NCI-H2196 (cell line): ENCODE measurements at regions not wholly inside any gene's neighbourhood (a gene's known extent, or its start where the extent isn't known, plus 50 kb on each side); places are given as distances from the start of the nearest gene placed in this dataset.
A peak's percentile ranks its signal among the peaks of the same experiment; 100 is the strongest.

Source experiments
- DNase-seq: peaks from one replicate; lab custom pipeline; 2025; ENCODE audit not compliant: unreplicated experiment; lab: John Stamatoyannopoulos, UW

GRCh38 chr21:38556390-38556789 is 58.1 kb upstream of the ERG start:
- DNase-seq = no peak

DNA sequence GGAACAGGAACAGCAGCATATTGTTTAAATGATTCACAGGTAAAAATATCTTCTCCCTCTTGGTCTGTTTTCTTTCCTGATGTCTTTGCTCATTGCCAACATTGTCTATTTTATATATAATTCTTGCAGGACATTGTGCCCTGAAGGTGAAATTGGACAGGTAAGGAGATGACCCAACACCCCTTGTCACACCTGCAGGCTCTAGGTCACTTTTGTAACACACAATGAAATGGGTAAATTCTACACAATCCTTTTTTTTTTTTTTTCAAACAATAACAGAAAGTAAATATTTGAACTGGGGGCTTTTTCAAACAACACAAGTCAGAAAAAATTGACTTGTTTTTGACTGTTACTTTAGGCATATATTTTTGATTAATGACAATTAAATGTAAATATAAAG is 62.9 kb upstream of the ERG start:
- no peak for DNase-seq

DNA sequence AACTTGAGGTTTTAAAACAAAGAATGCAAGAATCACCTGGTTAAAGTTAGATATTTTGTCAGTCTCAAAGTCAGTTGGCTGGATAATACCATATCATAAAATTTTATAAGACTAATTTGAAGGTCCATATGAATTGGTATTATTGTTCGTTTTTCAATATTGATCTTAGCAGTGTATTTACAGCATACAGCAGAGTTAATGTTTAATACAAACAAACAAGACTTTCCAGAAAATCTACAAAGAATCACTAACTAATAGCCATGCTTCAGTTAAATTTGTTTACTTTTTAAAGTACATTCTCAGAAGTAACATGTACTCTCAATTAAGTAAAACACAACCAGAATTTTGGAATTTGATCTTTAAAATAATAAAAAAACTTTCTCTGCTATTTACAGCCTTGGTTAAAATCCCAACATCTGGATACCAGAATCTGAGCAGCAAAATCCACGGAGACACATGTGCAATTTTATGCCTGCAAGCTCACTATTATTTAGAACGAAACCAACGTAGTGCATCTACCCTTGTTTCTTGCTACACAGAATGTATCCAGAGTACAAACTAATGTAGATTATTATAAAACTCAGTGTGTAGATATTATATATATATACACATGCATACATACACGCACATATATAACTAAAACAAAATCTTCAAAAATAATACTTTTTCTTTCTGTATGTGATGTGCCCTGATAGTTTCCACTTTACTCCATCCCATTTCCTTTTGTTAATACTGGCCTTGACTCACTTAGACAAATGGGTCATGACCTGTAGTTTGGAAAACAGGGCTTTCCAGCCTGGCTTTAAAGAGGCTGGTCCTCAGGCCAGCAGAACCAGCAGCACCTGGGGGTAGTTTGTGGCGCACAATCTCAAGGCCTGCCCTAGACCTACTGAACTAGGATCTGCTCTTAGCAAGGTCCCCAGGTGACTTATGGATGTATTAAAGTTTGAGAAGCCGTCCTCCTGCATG is 63.6 kb upstream of the ERG start:
- DNase-seq = no peak

GRCh38 chr21:38567335-38567969 is 69.2 kb upstream of the ERG start:
- no peak for DNase-seq

GRCh38 chr21:38567970-38568360 is 69.7 kb upstream of the ERG start:
- no peak for DNase-seq

- DNase-seq = no peak
These were observed 71.5 kb upstream of the ERG start for GRCh38 chr21:38569733-38570132.

DNA sequence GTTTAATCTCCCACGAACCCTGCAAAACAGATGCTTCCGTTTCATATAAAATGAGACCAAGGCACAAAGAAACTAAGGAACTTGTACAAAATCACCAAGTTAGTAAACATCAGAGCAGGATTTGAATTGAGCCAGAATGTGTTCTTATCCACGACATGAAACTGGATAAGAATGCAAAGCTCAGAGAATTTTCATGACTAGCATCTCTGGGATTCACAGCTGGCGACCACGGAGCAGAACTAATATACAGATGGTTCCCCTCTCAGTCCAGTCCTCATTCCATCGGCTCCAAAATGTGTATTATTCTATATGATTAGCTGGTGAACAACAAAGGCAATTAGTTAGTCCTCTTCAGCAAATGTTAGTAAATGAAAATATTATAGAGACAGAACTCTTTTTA is 72.3 kb upstream of the ERG start:
- no peak for DNase-seq

DNA sequence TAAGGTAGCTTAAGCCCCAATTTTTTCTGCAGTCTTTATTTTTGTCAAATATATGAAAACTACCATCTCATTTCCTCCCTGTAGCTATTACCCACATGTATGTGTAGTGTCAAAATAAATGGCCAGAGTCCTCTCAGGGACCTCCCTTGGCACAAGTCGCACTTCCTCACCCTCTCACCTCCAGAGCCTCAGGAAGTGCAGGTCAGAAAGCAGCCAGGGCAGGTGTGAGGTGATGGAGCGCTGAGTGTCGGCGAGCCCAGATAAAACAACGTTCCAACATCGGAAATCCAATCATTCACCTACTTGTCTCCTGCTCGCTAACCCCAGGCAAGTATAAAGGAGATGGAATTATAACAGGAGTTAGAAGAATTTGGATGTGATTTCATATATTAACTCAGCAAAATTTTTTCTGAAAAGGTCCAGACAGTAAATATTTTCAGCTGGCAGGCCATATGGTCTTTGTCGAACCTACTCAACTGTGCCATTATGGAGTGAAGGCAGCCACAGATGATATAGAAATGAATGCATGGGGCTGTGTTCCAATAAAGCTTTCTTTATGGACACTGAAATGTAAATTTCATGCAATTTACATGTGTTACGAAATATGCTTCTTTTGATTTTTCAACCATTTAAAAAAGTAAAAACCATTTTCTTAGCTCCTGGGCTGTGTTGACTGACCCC is 76.8 kb upstream of the ERG start:
- DNase-seq = no peak

- no peak for DNase-seq
These were observed 79.6 kb upstream of the ERG start for GRCh38 chr21:38577887-38578286.

- DNase-seq = no peak
These were observed 92.4 kb upstream of the ERG start for GRCh38 chr21:38590449-38591217.

GRCh38 chr21:38591218-38591537 is 92.9 kb upstream of the ERG start:
- DNase-seq = no peak

DNA sequence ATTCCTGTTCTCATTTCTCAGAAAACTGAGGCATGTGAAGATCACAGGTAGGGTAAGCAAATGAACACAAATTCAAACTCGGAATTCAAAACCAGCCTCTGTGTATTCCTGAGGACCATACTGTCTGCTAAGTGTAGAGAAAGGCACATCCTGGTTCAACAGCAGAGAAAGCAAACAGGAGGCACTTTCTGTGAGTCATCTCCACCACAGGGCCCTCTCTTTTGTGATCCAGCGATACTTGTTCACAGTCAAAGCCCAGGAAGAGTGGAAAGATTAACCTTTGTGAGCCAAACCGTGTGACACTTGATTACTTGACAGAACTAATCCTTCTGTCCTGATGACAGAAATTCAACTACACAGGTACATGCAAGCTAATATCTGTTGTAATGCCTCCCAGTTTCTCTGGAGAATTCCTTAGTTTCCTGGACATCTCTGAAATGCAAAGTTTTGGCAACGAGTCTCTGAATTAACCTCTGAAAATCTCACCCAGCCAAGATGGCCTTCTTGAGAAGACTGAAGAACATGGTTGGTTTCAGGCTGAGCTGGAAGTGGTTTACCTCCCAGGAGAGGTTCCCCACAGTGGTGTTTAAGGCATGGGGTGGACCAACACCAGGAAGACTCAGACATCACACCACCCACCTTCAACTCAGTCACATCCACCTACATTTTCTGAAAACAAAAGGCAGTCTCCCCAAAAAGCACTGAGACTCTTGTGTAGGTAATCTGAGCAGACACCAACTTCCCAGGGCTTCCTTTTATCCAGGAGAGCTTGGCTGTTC is 98.2 kb upstream of the ERG start:
- DNase-seq = peak; percentile 10

- DNase-seq = no peak
These were observed 99.1 kb upstream of the ERG start for GRCh38 chr21:38597421-38597820.

- DNase-seq = no peak
These were observed 100.1 kb upstream of the ERG start for GRCh38 chr21:38598413-38598812.

GRCh38 chr21:38599381-38599975 is 101.2 kb upstream of the ERG start:
- DNase-seq = no peak

- DNase-seq = no peak
These were observed 101.8 kb upstream of the ERG start for GRCh38 chr21:38600106-38600505.

GRCh38 chr21:38605236-38605635 is 107.0 kb upstream of the ERG start:
- no peak for DNase-seq

DNA sequence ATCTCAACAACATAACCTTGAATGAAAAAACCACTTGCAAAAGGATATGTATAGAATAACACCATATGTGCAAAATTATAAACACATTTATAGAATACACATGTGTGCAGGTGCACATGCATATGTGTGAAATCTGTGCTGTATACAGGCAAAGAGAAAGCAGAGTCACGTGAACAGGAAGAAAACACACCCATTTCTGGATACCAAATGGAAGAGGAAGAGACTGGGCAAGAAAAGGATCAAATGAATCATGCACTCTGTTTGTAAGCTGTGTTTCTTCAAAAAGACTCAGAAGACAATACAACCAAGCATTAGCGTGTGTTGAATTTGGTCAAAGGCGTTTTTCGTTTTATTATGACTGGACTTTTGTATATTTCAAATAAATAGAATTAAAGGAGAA is 111.3 kb upstream of the ERG start:
- no peak for DNase-seq

DNA sequence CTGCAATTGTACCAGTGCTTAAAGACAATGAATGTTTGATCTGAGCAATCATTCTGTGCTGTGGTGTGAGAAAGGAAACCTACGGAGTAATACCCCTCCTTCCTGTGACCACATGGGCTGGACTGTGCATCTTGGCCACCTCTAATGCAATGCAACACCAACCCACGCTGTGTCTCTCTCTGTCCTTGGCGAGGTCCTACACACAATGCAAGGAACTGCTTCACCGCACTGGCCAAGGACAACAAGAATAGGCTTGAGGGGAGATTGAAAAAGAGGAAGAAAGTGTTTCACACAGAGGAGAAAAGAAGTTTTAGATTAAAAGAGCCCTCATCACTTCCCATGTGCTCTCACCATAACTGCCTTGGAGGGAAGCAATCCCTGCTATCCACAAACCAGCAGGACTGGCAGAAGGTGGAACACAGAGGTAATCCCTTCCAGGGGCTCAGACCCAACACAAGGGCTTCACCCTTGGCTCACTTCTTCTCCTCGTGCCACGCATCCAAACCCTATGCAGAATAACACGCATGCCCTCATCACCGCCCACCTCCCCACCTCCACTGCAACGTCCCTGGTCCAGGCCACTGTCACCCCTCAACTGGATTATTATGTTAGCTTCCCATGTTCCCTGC is 112.5 kb upstream of the ERG start:
- DNase-seq = no peak

DNA sequence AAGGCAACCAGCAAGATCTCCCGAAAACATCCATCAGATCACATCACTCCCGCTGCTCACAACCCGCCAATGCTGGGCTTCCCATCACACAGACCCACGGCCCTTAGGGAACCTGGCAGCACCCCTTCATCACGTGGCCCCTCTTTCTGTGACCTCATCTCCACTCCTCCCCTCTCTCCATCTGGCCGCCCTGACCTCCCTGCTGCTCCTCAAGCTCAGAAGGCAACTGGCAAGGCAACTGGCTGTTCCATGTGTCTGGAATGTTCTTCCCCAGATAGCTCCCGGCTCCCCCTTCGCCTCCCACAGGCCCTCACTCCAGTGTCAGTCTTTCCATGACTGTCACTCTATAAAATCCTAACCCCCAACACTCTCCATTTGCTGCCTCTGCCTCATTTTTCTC is 113.0 kb upstream of the ERG start:
- no peak for DNase-seq
